SU-DHL-6 (cell line): ENCODE measurements at regions not wholly inside any gene's neighbourhood (a gene's known extent, or its start where the extent isn't known, plus 50 kb on each side); places are given as distances from the start of the nearest gene placed in this dataset.

Experiments used
- H2AFZ ChIP-seq: fragments of 200-600 bp; sonication (generic); 2 replicates; pipeline ENCODE4 v1.6.1; 2014; ENCODE audit warnings: low read depth, mild to moderate bottlenecking, moderate library complexity, mixed read lengths, antibody characterized with exemption, low read length; ENCODE audit not compliant: severe bottlenecking
- H3F3A ChIP-seq: fragments of 200-600 bp; shearing (Covaris generic); 2 replicates; pipeline ENCODE4 v1.6.0; 2016; ENCODE audit warnings: antibody characterized with exemption, mild to moderate bottlenecking; ENCODE audit not compliant: insufficient read depth
- H3K27ac ChIP-seq: fragments of 200-600 bp; sonication (generic); 2 replicates; pipeline ENCODE4 v1.5.1; 2016; ENCODE audit warnings: low read depth, mild to moderate bottlenecking, low read length, moderate library complexity, mixed read lengths
- H3K27me3 ChIP-seq: fragments of 200-600 bp; sonication (generic), shearing (Covaris generic); 2 replicates; pipeline ENCODE4 v1.6.0; 2014; ENCODE audit warnings: mild to moderate bottlenecking, low read length
- H3K36me3 ChIP-seq: fragments of 200-600 bp; sonication (generic); 2 replicates; pipeline ENCODE4 v1.6.1; 2014; ENCODE audit warnings: mild to moderate bottlenecking, low read length, mixed read lengths
- H3K4me2 ChIP-seq: fragments of 300-600, 200-600 bp; shearing (Covaris generic), sonication (generic); 2 replicates; pipeline ENCODE4 v1.6.0; 2014; ENCODE audit warnings: low read length, low read depth, mild to moderate bottlenecking; ENCODE audit not compliant: poor library complexity, severe bottlenecking
- H3K4me3 ChIP-seq: fragments of 200-600 bp; sonication (generic); 2 replicates; pipeline ENCODE4 v1.5.1; 2014; ENCODE audit warnings: antibody characterized with exemption, low read length, mild to moderate bottlenecking, mixed read lengths; ENCODE audit not compliant: insufficient read depth, poor library complexity, severe bottlenecking
- H3K79me2 ChIP-seq: fragments of 200-600 bp; sonication (generic); 2 replicates; pipeline ENCODE4 v1.6.1; 2014; ENCODE audit warnings: mild to moderate bottlenecking, low read length, moderate library complexity; ENCODE audit not compliant: insufficient read depth
- H3K9ac ChIP-seq: fragments of 200-600 bp; sonication (generic); 2 replicates; pipeline ENCODE4 v1.7.0; 2014; ENCODE audit warnings: mild to moderate bottlenecking, low read length
- H3K9me2 ChIP-seq: fragments of 200-600 bp; sonication (generic); replicated peaks from 2 replicates; pipeline ENCODE4 v1.6.1; 2014; ENCODE audit warnings: low read length; ENCODE audit not compliant: insufficient read depth
- H3K9me3 ChIP-seq: fragments of 200-600 bp; sonication (generic); 2 replicates; pipeline ENCODE4 v1.6.1; 2014; ENCODE audit warnings: low read length, mixed read lengths; ENCODE audit not compliant: insufficient read depth
- H4K20me1 ChIP-seq: fragments of 200-600 bp; sonication (generic); 2 replicates; pipeline ENCODE4 v1.6.1; 2014; ENCODE audit warnings: low read depth, mild to moderate bottlenecking, antibody characterized with exemption, low read length, moderate library complexity, mixed read lengths
- CTCF ChIP-seq: fragments of 200-600 bp; sonication (generic); IDR thresholded peaks from one replicate; pipeline ENCODE4 v1.5.1; 2017; ENCODE audit warnings: antibody characterized with exemption, mild to moderate bottlenecking, low read length, moderate library complexity; ENCODE audit not compliant: insufficient read depth, poor library complexity, severe bottlenecking
- EZH2phosphoT487 ChIP-seq: fragments of 200-600 bp; sonication (generic), shearing (Covaris generic); conservative IDR thresholded peaks from 2 replicates; pipeline ENCODE4 v1.6.1; 2018; ENCODE audit warnings: mild to moderate bottlenecking, antibody characterized with exemption, low read length, moderate library complexity, mixed read lengths

- no peak for TF ChIP-seq EZH2phosphoT487
- no peak for TF ChIP-seq CTCF
- Histone ChIP-seq H3K27me3 (no peaks in the 10 kb centered on the region), H3K9me2 (no peaks in the 10 kb centered on the region), H3K9me3 (no peaks in the 10 kb centered on the region), H3K27ac (no peak overlapping the region), H4K20me1 (no peaks in the 10 kb centered on the region), H3K79me2 (no peaks in the 10 kb centered on the region), H3K4me3 (no peak overlapping the region), H3K9ac (no peak overlapping the region), H3K4me2 (no peak overlapping the region), H2AFZ (no peak overlapping the region), H3K36me3 (no peaks in the 10 kb centered on the region), H3F3A (no peaks in the 10 kb centered on the region)
Observed at GRCh38 chr10:78594559-78595268, 474.1 kb upstream of the ZMIZ1 start.

GRCh38 chr10:78595269-78595619, 473.5 kb upstream of the ZMIZ1 start:
- H3K36me3 ChIP-seq = no peaks in the 10 kb centered on the region
- H3K79me2 ChIP-seq = no peaks in the 10 kb centered on the region
- H3F3A ChIP-seq = no peaks in the 10 kb centered on the region
- no peak overlapping the region for H3K9ac ChIP-seq
- no peak overlapping the region for H3K4me2 ChIP-seq
- H3K27me3 ChIP-seq = no peaks in the 10 kb centered on the region
- H3K9me2 ChIP-seq = no peaks in the 10 kb centered on the region
- TF ChIP-seq CTCF = no peak
- no peak for TF ChIP-seq EZH2phosphoT487
- no peak overlapping the region for H2AFZ ChIP-seq
- no peak overlapping the region for H3K27ac ChIP-seq
- H3K9me3 ChIP-seq = no peaks in the 10 kb centered on the region
- H4K20me1 ChIP-seq = no peaks in the 10 kb centered on the region
- no peak overlapping the region for H3K4me3 ChIP-seq

- Histone ChIP-seq H3K27me3 (no peaks in the 10 kb centered on the region), H3K9me3 (no peaks in the 10 kb centered on the region), H3K4me2 (no peak overlapping the region), H3K9me2 (no peaks in the 10 kb centered on the region), H3F3A (no peaks in the 10 kb centered on the region), H2AFZ (no peak overlapping the region), H3K4me3 (no peak overlapping the region), H3K36me3 (no peaks in the 10 kb centered on the region), H3K9ac (no peak overlapping the region), H3K27ac (no peak overlapping the region), H4K20me1 (no peaks in the 10 kb centered on the region), H3K79me2 (no peaks in the 10 kb centered on the region)
- TF ChIP-seq EZH2phosphoT487 (no peak), CTCF (no peak)
Observed at GRCh38 chr10:78596556-78596955, 472.2 kb upstream of the ZMIZ1 start.
